ENCODE measurements at regions not wholly inside any gene's neighbourhood (a gene's known extent, or its start where the extent isn't known, plus 50 kb on each side); places are given as distances from the start of the nearest gene placed in this dataset.

GRCh38 chr7:26007510-26007909, 144.5 kb upstream of the NFE2L3 start:
- H3K27me3 ChIP-seq = no peaks in the 10 kb centered on the region
- H3K4me1 ChIP-seq = no peaks in the 10 kb centered on the region
- no peaks in the 10 kb centered on the region for H3K36me3 ChIP-seq
- H3K4me3 ChIP-seq = no peak overlapping the region
- H3K9me3 ChIP-seq = no peaks in the 10 kb centered on the region
- H3K27ac ChIP-seq = no peak overlapping the region
- TF ChIP-seq, protein P1, sequence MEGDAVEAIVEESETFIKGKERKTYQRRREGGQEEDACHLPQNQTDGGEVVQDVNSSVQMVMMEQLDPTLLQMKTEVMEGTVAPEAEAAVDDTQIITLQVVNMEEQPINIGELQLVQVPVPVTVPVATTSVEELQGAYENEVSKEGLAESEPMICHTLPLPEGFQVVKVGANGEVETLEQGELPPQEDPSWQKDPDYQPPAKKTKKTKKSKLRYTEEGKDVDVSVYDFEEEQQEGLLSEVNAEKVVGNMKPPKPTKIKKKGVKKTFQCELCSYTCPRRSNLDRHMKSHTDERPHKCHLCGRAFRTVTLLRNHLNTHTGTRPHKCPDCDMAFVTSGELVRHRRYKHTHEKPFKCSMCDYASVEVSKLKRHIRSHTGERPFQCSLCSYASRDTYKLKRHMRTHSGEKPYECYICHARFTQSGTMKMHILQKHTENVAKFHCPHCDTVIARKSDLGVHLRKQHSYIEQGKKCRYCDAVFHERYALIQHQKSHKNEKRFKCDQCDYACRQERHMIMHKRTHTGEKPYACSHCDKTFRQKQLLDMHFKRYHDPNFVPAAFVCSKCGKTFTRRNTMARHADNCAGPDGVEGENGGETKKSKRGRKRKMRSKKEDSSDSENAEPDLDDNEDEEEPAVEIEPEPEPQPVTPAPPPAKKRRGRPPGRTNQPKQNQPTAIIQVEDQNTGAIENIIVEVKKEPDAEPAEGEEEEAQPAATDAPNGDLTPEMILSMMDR (IDR thresholded peaks at IDR 0.05) = no peak
- intact Hi-C loops (cut with DNase I; ENCODE audit: low total_unique reads) = no loop called here
- no peak for DNase-seq

- Histone ChIP-seq H3K27ac (no peak overlapping the region), H3K4me1 (no peaks in the 10 kb centered on the region), H3K27me3 (no peaks in the 10 kb centered on the region), H3K4me3 (no peak overlapping the region), H3K36me3 (no peaks in the 10 kb centered on the region), H3K9me3 (no peaks in the 10 kb centered on the region)
- TF ChIP-seq, protein P1 (IDR thresholded peaks at IDR 0.05) = no peak
- DNase-seq = no peak
- intact Hi-C loops (cut with DNase I; ENCODE audit: low total_unique reads) = no loop called here
Measured at GRCh38 chr7:26008428-26008827, 143.6 kb upstream of the NFE2L3 start.

DNA sequence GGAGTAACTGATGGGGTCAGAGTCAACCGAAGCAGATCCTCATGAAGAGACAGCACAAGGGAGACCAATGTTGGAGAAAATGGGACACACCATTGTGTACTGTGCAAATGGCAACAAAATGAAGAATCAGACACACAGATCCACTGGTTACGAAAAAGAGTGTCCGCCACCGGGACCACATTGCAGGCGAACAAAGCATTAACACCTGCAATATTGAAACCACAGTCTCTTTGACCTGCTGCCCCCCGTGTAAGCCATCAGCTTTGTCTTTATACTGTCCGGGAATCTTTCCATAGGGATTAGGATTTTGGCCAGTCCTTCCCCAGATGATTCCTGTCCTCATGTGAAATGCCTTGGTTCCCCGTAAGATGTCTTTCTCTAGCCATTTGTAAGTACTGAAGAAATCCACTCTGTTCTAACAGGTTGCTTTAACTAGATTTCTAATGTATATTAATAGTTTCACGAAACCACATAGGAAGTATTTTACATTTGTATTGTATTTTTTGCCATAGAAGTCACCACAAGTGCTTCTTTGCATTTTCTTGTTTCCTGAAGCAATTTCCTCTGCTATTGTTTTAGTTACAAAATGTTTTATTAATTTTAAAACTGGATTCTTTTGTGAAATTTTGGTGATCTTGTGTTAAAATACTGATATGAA, 140.8 kb upstream of the NFE2L3 start:
- Histone ChIP-seq H3K27me3 (no peaks in the 10 kb centered on the region), H3K4me3 (no peak overlapping the region), H3K36me3 (no peaks in the 10 kb centered on the region), H3K27ac (no peak overlapping the region), H3K9me3 (peaks cover 0 to 7% (median 0%) of the 10 kb centered on the region in 3 donors), H3K4me1 (no peaks in the 10 kb centered on the region)
- intact Hi-C loops (cut with DNase I; ENCODE audit: low total_unique reads) = no loop called here
- DNase-seq = no peak
- TF ChIP-seq, protein P1 (IDR thresholded peaks at IDR 0.05) = no peak

DNA sequence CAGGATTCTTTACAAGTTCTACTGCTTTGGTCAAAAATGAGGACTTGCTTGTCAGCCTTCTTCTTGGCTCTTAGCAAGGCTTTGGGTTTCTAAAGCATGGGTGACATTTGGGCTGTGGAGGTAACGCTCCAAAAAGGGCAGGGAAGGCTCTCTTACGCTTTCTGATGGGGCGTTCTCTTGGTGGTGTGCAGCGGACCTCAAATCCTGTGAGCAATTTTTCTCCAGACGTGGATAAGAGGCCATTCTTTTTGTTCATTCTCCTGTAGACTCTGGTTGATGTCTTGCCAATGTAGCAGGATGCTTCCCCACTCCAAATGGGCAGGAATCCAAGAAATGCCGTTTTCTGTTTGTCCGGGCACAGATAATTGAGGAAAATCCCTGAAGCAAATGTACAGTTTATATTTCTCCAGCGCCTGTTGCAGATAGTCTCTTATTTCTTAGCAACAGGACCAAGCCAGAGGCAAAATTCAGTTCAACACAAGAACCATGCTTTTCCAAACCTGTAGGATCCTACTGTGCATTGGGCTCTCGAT, 138.4 kb upstream of the NFE2L3 start:
- intact Hi-C loops (cut with DNase I; ENCODE audit: low total_unique reads) = no loop called here
- H3K27ac ChIP-seq = no peak overlapping the region
- no peak for DNase-seq

DNA sequence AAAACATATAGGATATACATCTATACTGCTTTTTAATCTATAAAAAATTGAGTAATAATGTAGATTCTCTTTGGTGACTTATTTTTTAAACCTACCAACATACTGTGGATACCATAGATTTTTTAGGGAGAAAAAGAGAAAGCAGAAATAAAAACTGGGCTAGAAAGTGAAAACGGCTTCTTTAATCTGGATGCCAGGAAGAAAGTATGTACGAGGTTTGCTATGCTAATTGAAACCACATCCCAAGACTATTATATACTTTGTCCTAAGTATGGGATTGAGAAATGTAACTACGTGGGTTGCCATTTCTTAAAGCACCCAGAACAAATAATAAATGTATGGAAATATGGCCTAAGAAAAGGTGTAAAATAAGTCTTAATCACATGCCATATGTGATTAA, 129.0 kb upstream of the NFE2L3 start:
- no peak overlapping the region for H3K27ac ChIP-seq
- no peak for DNase-seq
- no peaks in the 10 kb centered on the region for H3K4me1 ChIP-seq
- no peak overlapping the region for H3K4me3 ChIP-seq
- H3K27me3 ChIP-seq = no peaks in the 10 kb centered on the region
- no peaks in the 10 kb centered on the region for H3K36me3 ChIP-seq
- intact Hi-C loops (cut with DNase I; ENCODE audit: low total_unique reads) = no loop called here
- H3K9me3 ChIP-seq = no peaks in the 10 kb centered on the region
- TF ChIP-seq, protein P1 (IDR thresholded peaks at IDR 0.05) = no peak

More for the DNA sequence above, 138.4 kb upstream of the NFE2L3 start:
- no peaks in the 10 kb centered on the region for H3K36me3 ChIP-seq
- peaks cover 0 to 15% (median 0%) of the 10 kb centered on the region in 3 donors for H3K9me3 ChIP-seq
- no peak overlapping the region for H3K4me3 ChIP-seq
- no peaks in the 10 kb centered on the region for H3K27me3 ChIP-seq
- H3K4me1 ChIP-seq = no peaks in the 10 kb centered on the region
- TF ChIP-seq, protein P1 (IDR thresholded peaks at IDR 0.05) = no peak
